AG09309 (cell line): ENCODE measurements at regions not wholly inside any gene's neighbourhood (a gene's known extent, or its start where the extent isn't known, plus 50 kb on each side); places are given as distances from the start of the nearest gene placed in this dataset.

Experiments
- DNase-seq: peaks from one replicate; pipeline ENCODE4 v3.0.0-alpha.2; 2010; ENCODE audit warnings: low read depth
- H3K4me3 ChIP-seq: 2 replicates; pipeline ENCODE4 v1.5.1; 2011; ENCODE audit warnings: mild to moderate bottlenecking, low read depth, low read length, moderate library complexity; ENCODE audit not compliant: control insufficient read depth
- TF ChIP-seq, protein P1 (sequence below): IDR thresholded peaks from 2 replicates; pipeline ENCODE4 v1.5.1; 2011; ENCODE audit warnings: mild to moderate bottlenecking, low read depth, low read length, inconsistent platforms; ENCODE audit not compliant: insufficient read depth, control insufficient read depth; ENCODE audit errors: missing control alignments

DNA sequence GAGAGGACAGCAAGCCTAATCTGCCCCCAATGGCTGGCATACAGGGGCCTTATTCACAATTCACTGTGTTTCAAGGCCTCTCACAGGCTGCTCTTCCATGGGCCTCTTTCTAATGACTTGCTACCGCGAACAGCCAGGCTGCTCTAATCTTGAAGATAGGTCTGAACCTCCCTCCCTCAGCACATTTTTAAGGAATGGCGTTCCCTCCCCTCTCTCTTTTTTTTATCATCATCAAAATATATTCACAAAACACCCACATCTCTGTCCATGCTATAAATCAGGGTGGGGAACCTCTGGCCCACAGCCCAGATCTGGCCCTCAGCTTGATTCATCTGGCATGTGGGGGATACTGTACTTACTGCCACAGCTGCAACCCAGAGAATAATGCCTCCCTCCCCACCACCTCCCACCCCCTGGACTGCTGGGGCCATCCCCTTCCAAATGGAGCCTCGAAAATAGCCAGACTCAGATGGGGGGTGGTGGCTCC lies 62.5 kb downstream of the PABIR2 start:
- no peak overlapping the region for H3K4me3 ChIP-seq
- DNase-seq = peak; percentile 25
- TF ChIP-seq, protein P1, sequence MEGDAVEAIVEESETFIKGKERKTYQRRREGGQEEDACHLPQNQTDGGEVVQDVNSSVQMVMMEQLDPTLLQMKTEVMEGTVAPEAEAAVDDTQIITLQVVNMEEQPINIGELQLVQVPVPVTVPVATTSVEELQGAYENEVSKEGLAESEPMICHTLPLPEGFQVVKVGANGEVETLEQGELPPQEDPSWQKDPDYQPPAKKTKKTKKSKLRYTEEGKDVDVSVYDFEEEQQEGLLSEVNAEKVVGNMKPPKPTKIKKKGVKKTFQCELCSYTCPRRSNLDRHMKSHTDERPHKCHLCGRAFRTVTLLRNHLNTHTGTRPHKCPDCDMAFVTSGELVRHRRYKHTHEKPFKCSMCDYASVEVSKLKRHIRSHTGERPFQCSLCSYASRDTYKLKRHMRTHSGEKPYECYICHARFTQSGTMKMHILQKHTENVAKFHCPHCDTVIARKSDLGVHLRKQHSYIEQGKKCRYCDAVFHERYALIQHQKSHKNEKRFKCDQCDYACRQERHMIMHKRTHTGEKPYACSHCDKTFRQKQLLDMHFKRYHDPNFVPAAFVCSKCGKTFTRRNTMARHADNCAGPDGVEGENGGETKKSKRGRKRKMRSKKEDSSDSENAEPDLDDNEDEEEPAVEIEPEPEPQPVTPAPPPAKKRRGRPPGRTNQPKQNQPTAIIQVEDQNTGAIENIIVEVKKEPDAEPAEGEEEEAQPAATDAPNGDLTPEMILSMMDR = no peak

GRCh38 chrX:134733591-134733990 lies 63.4 kb downstream of the PABIR2 start:
- no peak for DNase-seq
- TF ChIP-seq, protein P1 = no peak
- H3K4me3 ChIP-seq = no peak overlapping the region

GRCh38 chrX:134732676-134733075 lies 64.3 kb downstream of the PABIR2 start:
- DNase-seq = no peak
- TF ChIP-seq, protein P1 = no peak
- H3K4me3 ChIP-seq = no peak overlapping the region

DNA sequence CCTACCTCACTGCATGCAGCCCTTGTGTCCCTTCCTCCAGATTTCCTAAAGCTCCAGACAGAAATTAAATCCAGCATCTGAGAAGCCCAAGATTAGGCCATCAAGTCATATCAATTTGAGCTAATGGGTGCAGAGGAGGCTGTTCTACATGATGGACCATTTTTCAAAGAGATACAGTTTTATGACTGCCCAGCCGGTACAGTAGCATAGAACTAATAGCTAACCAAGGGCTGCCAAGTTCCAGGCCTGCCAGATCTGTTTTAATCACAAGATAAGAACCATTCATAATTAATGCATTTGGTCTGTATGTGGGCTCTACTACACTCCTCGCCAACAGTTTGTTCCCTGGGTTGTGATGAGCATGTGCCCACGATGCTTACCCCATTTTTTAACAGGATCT lies 64.9 kb downstream of the PABIR2 start:
- TF ChIP-seq, protein P1 = no peak
- DNase-seq = no peak
- no peak overlapping the region for H3K4me3 ChIP-seq

- H3K4me3 ChIP-seq = no peak overlapping the region
- TF ChIP-seq, protein P1 = peak; percentile 10
- no peak for DNase-seq
Measured at GRCh38 chrX:134727363-134727762, 69.1 kb upstream of the PLAC1 start.

- DNase-seq = no peak
- no peak overlapping the region for H3K4me3 ChIP-seq
- TF ChIP-seq, protein P1 = no peak
Measured at GRCh38 chrX:134725103-134725690, 66.9 kb upstream of the PLAC1 start.

GRCh38 chrX:134721766-134722532 lies 63.7 kb upstream of the PLAC1 start:
- no peak for DNase-seq
- H3K4me3 ChIP-seq = no peak overlapping the region
- TF ChIP-seq, protein P1 = no peak
